HEK293 (cell line): ENCODE measurements at regions not wholly inside any gene's neighbourhood (a gene's known extent, or its start where the extent isn't known, plus 50 kb on each side); places are given as distances from the start of the nearest gene placed in this dataset.

Source experiments
- CTCF ChIA-PET: fragments of 350-600 bp; formaldehyde crosslinking; extraction: SDS; loops from one replicate; lab custom pipeline; 2021; ENCODE audit warnings: antibody characterized with exemption; lab: Yijun Ruan, JAX
- POLR2A ChIA-PET: fragments of 300-600 bp; formaldehyde crosslinking; extraction: SDS; loops from one replicate; lab custom pipeline; 2020; ENCODE audit warnings: antibody characterized with exemption, inconsistent platforms; lab: Yijun Ruan, JAX
- H3K27ac ChIP-seq: fragments of 200-500 bp; sonication (Bioruptor generic); 2 replicates; pipeline ENCODE4 v1.5.1; 2014; ENCODE audit warnings: low read depth, low read length, control low read depth, inconsistent platforms; ENCODE audit errors: extremely low read depth
- H3K36me3 ChIP-seq, 2 experiments: fragments of 200-500 bp in 1 of 2; sonication (Bioruptor generic) in 1 of 2; 1 replicate in 1 of 2; 2 replicates in 1 of 2; pipeline ENCODE4 v1.5.1; 2014 to 2017; ENCODE audit warnings: inconsistent platforms in 2 of 2, low read length in 2 of 2; ENCODE audit not compliant: control insufficient read depth in 2 of 2, insufficient read depth in 1 of 2
- H3K4me1 ChIP-seq: fragments of 200-500 bp; sonication (Bioruptor generic); 2 replicates; pipeline ENCODE4 v1.5.1; 2014; ENCODE audit warnings: mild to moderate bottlenecking, low read length, inconsistent platforms; ENCODE audit not compliant: control insufficient read depth, insufficient read depth
- H3K4me3 ChIP-seq: 2 replicates; pipeline ENCODE4 v1.5.1; 2011; ENCODE audit warnings: low read depth, mild to moderate bottlenecking, control low read depth, low read length, moderate library complexity
- H3K9me3 ChIP-seq: fragments of 200-500 bp; sonication (Bioruptor generic); 2 replicates; pipeline ENCODE4 v1.5.1; 2014; ENCODE audit warnings: low read depth, low read length, inconsistent platforms; ENCODE audit not compliant: control insufficient read depth, insufficient read depth
- CTCF ChIP-seq: fragments of 450-650 bp; formaldehyde crosslinking; IDR thresholded peaks from 2 replicates; pipeline ENCODE4 v1.5.1; 2016; ENCODE audit warnings: missing biosample characterization, missing genetic modification characterization
- YY1 ChIP-seq: fragments of 450-650 bp; formaldehyde crosslinking; IDR thresholded peaks from 2 replicates; pipeline ENCODE4 v1.5.1; 2018; ENCODE audit warnings: missing biosample characterization, missing genetic modification characterization
- ZBTB26 ChIP-seq: fragments of 450-650 bp; formaldehyde crosslinking; optimal IDR thresholded peaks from 2 replicates; pipeline ENCODE3; 2016; ENCODE audit warnings: missing biosample characterization, mild to moderate bottlenecking, missing genetic modification characterization
- ZBTB7A ChIP-seq: fragments of 450-650 bp; formaldehyde crosslinking; IDR thresholded peaks from 2 replicates; pipeline ENCODE4 v1.5.1; 2016; ENCODE audit warnings: low read depth, missing biosample characterization, missing genetic modification characterization
- ZNF121 ChIP-seq: fragments of 450-650 bp; formaldehyde crosslinking; IDR thresholded peaks from 2 replicates; pipeline ENCODE4 v1.5.1; 2016; ENCODE audit warnings: missing biosample characterization, missing genetic modification characterization
- ZNF155 ChIP-seq: fragments of 450-650 bp; formaldehyde crosslinking; IDR thresholded peaks from 2 replicates; pipeline ENCODE4 v1.5.1; 2016; ENCODE audit warnings: missing biosample characterization, missing genetic modification characterization
- ZNF274 ChIP-seq, 2 experiments: fragments of 200-500 bp in 1 of 2; fragments of 450-650 bp in 1 of 2; sonication (Bioruptor generic) in 1 of 2; formaldehyde crosslinking in 1 of 2; IDR thresholded peaks; 2 replicates each; pipeline versions ENCODE4 v1.5.1 to v1.6.1; 2014 to 2016; ENCODE audit warnings: borderline replicate concordance in 1 of 2, inconsistent platforms in 1 of 2, low read length in 1 of 2, missing biosample characterization in 1 of 2, missing genetic modification characterization in 1 of 2
- ZNF391 ChIP-seq: fragments of 450-650 bp; formaldehyde crosslinking; IDR thresholded peaks from 2 replicates; pipeline ENCODE4 v1.5.1; 2016; ENCODE audit warnings: low read depth, missing biosample characterization, missing genetic modification characterization, borderline replicate concordance
- ZNF394 ChIP-seq: fragments of 450-650 bp; formaldehyde crosslinking; IDR thresholded peaks from 2 replicates; pipeline ENCODE4 v1.5.1; 2016; ENCODE audit warnings: missing biosample characterization, missing genetic modification characterization, mild to moderate bottlenecking, moderate library complexity, borderline replicate concordance
- ZNF398 ChIP-seq: fragments of 450-650 bp; formaldehyde crosslinking; IDR thresholded peaks from 2 replicates; pipeline ENCODE4 v1.5.1; 2017; ENCODE audit warnings: missing biosample characterization, missing genetic modification characterization
- ZNF48 ChIP-seq: fragments of 450-650 bp; formaldehyde crosslinking; IDR thresholded peaks from 2 replicates; pipeline ENCODE4 v1.5.1; 2016; ENCODE audit warnings: missing biosample characterization, missing genetic modification characterization
- ZNF561 ChIP-seq: fragments of 450-650 bp; IDR thresholded peaks from 2 replicates; pipeline ENCODE4 v1.5.1; 2018; ENCODE audit warnings: missing biosample characterization, missing genetic modification characterization, borderline replicate concordance
- ZNF580 ChIP-seq: fragments of 450-650 bp; formaldehyde crosslinking; IDR thresholded peaks from 2 replicates; pipeline ENCODE4 v1.5.1; 2016; ENCODE audit warnings: missing biosample characterization, missing genetic modification characterization
- ZNF610 ChIP-seq: fragments of 450-650 bp; formaldehyde crosslinking; IDR thresholded peaks from 2 replicates; pipeline ENCODE4 v1.5.1; 2016; ENCODE audit warnings: missing biosample characterization, missing genetic modification characterization, borderline replicate concordance
- ZNF701 ChIP-seq: fragments of 450-650 bp; formaldehyde crosslinking; IDR thresholded peaks from 2 replicates; pipeline ENCODE4 v1.5.1; 2016; ENCODE audit warnings: missing biosample characterization, missing genetic modification characterization
- ZNF830 ChIP-seq: fragments of 450-650 bp; IDR thresholded peaks from 2 replicates; pipeline ENCODE4 v1.5.0; 2018; ENCODE audit warnings: missing biosample characterization, missing genetic modification characterization, low read depth, mild to moderate bottlenecking, moderate library complexity
- TF ChIP-seq, protein P1 (sequence below): fragments of 450-650 bp; formaldehyde crosslinking; conservative IDR thresholded peaks from 2 replicates; pipeline ENCODE4 v1.5.1; 2016; ENCODE audit warnings: low read depth, missing biosample characterization, missing genetic modification characterization
- TF ChIP-seq, protein P2 (sequence below): fragments of 450-650 bp; IDR thresholded peaks from 2 replicates; pipeline ENCODE4 v1.5.1; 2018; ENCODE audit warnings: missing biosample characterization, missing genetic modification characterization

DNA sequence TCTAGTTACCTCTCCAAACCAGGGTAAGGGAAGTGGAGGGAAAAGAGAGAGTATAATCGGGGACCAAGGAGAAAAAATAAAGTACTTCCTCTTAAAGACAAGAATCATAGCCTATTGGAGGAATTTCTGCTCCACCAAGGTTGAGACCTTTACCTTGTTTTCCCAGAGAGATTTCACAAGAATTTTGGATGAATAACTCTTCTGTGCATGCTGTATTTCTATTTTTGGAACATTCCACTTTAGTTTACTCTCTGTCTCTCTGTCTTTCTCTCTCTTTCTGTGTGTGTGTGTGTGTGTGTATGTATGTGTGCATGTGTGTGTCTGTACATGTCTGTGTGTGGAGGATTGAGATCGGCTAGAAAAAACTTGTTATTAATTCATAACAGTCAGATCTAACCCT, 318.4 kb upstream of the RGS18 start (continued):
- TF ChIP-seq, protein P1, sequence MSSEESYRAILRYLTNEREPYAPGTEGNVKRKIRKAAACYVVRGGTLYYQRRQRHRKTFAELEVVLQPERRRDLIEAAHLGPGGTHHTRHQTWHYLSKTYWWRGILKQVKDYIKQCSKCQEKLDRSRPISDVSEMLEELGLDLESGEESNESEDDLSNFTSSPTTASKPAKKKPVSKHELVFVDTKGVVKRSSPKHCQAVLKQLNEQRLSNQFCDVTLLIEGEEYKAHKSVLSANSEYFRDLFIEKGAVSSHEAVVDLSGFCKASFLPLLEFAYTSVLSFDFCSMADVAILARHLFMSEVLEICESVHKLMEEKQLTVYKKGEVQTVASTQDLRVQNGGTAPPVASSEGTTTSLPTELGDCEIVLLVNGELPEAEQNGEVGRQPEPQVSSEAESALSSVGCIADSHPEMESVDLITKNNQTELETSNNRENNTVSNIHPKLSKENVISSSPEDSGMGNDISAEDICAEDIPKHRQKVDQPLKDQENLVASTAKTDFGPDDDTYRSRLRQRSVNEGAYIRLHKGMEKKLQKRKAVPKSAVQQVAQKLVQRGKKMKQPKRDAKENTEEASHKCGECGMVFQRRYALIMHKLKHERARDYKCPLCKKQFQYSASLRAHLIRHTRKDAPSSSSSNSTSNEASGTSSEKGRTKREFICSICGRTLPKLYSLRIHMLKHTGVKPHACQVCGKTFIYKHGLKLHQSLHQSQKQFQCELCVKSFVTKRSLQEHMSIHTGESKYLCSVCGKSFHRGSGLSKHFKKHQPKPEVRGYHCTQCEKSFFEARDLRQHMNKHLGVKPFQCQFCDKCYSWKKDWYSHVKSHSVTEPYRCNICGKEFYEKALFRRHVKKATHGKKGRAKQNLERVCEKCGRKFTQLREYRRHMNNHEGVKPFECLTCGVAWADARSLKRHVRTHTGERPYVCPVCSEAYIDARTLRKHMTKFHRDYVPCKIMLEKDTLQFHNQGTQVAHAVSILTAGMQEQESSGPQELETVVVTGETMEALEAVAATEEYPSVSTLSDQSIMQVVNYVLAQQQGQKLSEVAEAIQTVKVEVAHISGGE (tag by site-specific recombination) = no peak
- TF ChIP-seq, all 188 proteins: peak for 0

DNA sequence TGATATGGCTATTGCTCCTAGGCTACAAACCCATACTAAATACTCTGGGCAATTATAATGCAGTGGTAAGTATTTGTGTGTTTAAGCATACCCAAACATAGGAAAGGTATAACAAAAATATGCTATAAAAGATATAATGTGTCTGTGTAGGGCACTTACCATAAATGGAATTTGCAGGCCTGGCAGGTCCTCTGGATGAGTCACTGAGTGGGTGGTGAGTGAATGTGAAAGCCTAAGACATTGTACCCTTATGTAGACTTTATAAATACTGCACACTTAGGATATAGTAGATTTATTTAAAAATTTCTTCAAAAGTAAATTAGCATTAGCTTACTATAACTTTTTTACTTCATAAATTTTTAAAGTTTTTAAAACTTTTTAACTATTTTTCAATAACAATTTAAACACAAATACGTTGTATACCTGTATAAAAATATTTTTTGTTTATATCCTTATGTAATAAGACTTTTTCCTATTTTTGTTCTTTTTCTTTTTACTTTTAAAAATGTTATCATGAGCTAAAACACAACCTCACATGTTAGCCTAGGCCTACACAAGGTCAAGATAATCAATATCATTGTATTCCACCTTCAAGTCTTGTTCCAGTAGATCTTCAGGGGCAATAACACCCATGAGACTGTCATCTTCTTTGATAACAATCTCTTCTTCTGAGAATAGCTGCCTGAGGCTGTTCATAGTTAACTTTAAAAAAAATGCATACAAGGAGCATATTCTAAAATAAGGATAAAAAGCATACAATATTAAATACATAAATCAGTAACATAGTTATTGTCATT, 306.3 kb upstream of the RGS18 start:
- Histone ChIP-seq H3K4me3 (no peak overlapping the region), H3K4me1 (no peaks in the 10 kb centered on the region)
- CTCF ChIA-PET = no interaction called here
- TF ChIP-seq ZNF155 (tag by site-specific recombination) (no peak), ZNF398 (no peak), ZNF48 (tag by site-specific recombination) (no peak)
- TF ChIP-seq, all 188 proteins: peak for 0
- Histone ChIP-seq H3K27ac (no peak overlapping the region), H3K36me3 (no peaks in the 10 kb centered on the region), H3K9me3 (no peaks in the 10 kb centered on the region)
- POLR2A ChIA-PET = no interaction called here

GRCh38 chr1:191852907-191853306, 305.4 kb upstream of the RGS18 start:
- Histone ChIP-seq H3K4me3 (no peak overlapping the region), H3K36me3 (no peaks in the 10 kb centered on the region), H3K27ac (no peak overlapping the region), H3K9me3 (no peaks in the 10 kb centered on the region), H3K4me1 (no peaks in the 10 kb centered on the region)
- ChIA-PET POLR2A (no interaction called here), CTCF (no interaction called here)
- no peak for TF ChIP-seq ZBTB26 (tag by site-specific recombination)
- no peak for TF ChIP-seq ZNF561
- TF ChIP-seq ZNF121 (tag by site-specific recombination) = no peak
- TF ChIP-seq ZNF610 (tag by site-specific recombination) = no peak
- no peak for TF ChIP-seq ZNF701 (tag by site-specific recombination)
- TF ChIP-seq ZBTB7A = no peak
- TF ChIP-seq ZNF391 = no peak
- TF ChIP-seq ZNF274 (IDR thresholded peaks at IDR 0.05; ENCODE audit: low read length) = no peak
- no peak for TF ChIP-seq ZNF274 (tag by site-specific recombination; IDR thresholded peaks at IDR 0.05; ENCODE audit: borderline replicate concordance)
- TF ChIP-seq, protein P2, sequence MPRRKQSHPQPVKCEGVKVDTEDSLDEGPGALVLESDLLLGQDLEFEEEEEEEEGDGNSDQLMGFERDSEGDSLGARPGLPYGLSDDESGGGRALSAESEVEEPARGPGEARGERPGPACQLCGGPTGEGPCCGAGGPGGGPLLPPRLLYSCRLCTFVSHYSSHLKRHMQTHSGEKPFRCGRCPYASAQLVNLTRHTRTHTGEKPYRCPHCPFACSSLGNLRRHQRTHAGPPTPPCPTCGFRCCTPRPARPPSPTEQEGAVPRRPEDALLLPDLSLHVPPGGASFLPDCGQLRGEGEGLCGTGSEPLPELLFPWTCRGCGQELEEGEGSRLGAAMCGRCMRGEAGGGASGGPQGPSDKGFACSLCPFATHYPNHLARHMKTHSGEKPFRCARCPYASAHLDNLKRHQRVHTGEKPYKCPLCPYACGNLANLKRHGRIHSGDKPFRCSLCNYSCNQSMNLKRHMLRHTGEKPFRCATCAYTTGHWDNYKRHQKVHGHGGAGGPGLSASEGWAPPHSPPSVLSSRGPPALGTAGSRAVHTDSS = no peak
- no peak for TF ChIP-seq ZNF394 (tag by site-specific recombination)
- no peak for TF ChIP-seq CTCF (tag by site-specific recombination)
- TF ChIP-seq ZNF580 (tag by site-specific recombination) = no peak
- no peak for TF ChIP-seq ZNF830 (tag by site-specific recombination)
- TF ChIP-seq YY1 (tag by site-specific recombination) = no peak
